Stimulated activated naive B cell treated with anti-CD40 and anti-IgM and Interleukin-4, amounts not matched to agents 10 μg/mL and 1 μg/mL and 100 μg/mL, for 72 hours (primary cell): ENCODE measurements at regions not wholly inside any gene's neighbourhood (a gene's known extent, or its start where the extent isn't known, plus 50 kb on each side); places are given as distances from the start of the nearest gene placed in this dataset.

Source experiments
- ATAC-seq, 2 donors: fragments of 150-1000 bp; cut with Tn5 transposase; replicated peaks; 2 replicates each; pipeline ENCODE4 v1.10.0; 2021; ENCODE audit warnings: moderate library complexity in 1 of 2
- DNase-seq: peaks from one replicate; pipeline ENCODE4 v3.0.0; 2021
- H3K27ac Mint-ChIP-seq: one replicate; pipeline ENCODE4 v1.8.0; 2022; ENCODE audit warnings: mild to moderate bottlenecking, mixed read lengths
- H3K27me3 Mint-ChIP-seq, 2 donors: one replicate each; pipeline ENCODE4 v1.8.0; 2022; ENCODE audit warnings: mixed read lengths in 2 of 2
- H3K36me3 Mint-ChIP-seq, 2 donors: one replicate each; pipeline ENCODE4 v1.8.0; 2022; ENCODE audit warnings: mixed read lengths in 2 of 2, mild to moderate bottlenecking in 1 of 2
- H3K4me1 Mint-ChIP-seq, 2 donors: one replicate each; pipeline ENCODE4 v1.8.0; 2022; ENCODE audit warnings: mixed read lengths in 2 of 2, mild to moderate bottlenecking in 1 of 2
- H3K4me3 Mint-ChIP-seq, 2 donors: one replicate each; pipeline ENCODE4 v1.8.0; 2022; ENCODE audit warnings: mild to moderate bottlenecking in 2 of 2, mixed read lengths in 2 of 2, moderate library complexity in 1 of 2
- H3K9me3 Mint-ChIP-seq, 2 donors: one replicate each; pipeline ENCODE4 v1.8.0; 2022; ENCODE audit warnings: mixed read lengths in 2 of 2, mild to moderate bottlenecking in 1 of 2

DNA sequence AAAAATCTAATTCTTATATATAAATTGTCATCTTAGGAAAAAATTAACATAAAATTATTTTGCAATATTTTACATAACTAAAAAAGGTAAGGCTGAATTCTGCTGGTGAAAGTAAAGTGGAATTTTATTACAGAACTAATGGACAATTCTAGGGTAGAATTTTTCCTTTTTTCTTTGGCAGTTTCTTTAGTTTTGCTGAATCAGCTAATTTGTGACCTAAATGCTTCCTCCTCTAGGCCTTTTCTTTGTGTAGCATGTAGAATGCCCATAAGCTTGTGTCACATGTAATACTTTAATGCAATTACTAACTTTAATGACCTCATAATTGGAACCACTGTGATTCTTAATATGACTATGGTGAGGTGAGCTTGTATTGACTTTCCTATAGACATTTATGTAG lies 1378.4 kb upstream of the ADGRL4 start:
- Mint-ChIP-seq H3K9me3 (peaks cover 0 to 7% of the 10 kb centered on the region in 2 donors), H3K4me1 (no peaks in the 10 kb centered on the region)
- no peak for ATAC-seq

DNA sequence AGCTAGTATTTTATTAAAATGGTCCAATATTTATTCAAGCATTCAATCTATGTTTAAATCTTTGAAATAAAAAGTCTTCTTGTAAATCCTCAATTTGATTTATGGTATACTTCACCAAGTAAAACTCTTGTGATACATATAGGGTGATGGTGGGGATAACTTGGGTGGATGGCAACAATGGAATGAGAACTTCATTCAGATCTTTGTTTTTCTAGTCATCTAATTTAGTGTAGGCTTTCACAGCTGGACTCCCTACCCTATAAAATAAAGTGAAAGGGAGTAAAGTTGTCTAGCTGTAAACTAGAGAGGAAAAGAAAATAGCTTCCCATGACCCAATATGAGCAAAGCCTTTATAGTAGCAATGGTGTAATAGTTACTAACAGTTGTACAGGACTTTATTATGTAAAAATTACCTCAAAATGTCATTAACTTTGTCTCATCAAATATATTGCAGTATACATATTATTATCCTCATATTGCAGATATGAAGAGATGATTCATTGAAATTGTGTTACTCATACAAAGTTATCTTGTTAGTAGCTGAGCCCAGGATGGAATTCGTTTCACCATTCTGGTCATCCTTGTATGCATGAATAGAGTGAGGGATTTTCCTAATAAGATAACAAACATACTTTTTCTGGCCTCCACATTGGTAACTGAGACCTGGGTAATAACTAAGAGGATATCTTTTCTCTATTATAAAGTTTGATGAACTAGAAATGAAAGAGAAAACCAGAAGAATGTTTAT lies 1377.7 kb upstream of the ADGRL4 start:
- H3K27me3 Mint-ChIP-seq = no peaks in the 10 kb centered on the region
- H3K36me3 Mint-ChIP-seq = no peaks in the 10 kb centered on the region
- H3K27ac Mint-ChIP-seq = no peak overlapping the region
- H3K4me3 Mint-ChIP-seq = no peak overlapping the region
- no peaks in the 10 kb centered on the region for H3K4me1 Mint-ChIP-seq
- peaks cover 0 to 3% of the 10 kb centered on the region in 2 donors for H3K9me3 Mint-ChIP-seq
- DNase-seq = no peak
- no peak for ATAC-seq

More for the DNA sequence above, 1378.4 kb upstream of the ADGRL4 start:
- Mint-ChIP-seq H3K27me3 (no peaks in the 10 kb centered on the region), H3K4me3 (no peak overlapping the region), H3K27ac (no peak overlapping the region), H3K36me3 (no peaks in the 10 kb centered on the region)
- DNase-seq = no peak

DNA sequence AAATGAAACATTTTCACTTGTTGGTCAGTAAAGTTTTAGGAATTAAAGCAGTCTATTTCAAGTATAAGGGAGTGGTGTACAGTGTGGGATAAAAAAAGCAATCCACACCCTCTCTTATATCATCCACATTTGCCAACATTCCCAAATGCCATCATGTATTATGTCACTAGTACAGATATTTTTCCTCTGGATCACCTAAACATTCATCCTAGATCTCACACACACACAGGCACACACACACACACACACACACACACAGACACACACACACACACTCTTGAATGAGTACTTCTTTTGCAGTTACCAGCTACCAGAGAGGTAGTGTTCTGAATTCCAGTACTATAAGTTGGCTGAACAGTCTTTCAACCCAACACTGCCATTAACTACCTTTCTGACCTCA lies 1369.1 kb upstream of the ADGRL4 start:
- H3K4me1 Mint-ChIP-seq = no peaks in the 10 kb centered on the region
- peaks cover 0 to 4% of the 10 kb centered on the region in 2 donors for H3K9me3 Mint-ChIP-seq
- H3K4me3 Mint-ChIP-seq = no peak overlapping the region
- no peak overlapping the region for H3K27ac Mint-ChIP-seq
- no peaks in the 10 kb centered on the region for H3K36me3 Mint-ChIP-seq
- no peaks in the 10 kb centered on the region for H3K27me3 Mint-ChIP-seq
- no peak for DNase-seq
- ATAC-seq = no peak

DNA sequence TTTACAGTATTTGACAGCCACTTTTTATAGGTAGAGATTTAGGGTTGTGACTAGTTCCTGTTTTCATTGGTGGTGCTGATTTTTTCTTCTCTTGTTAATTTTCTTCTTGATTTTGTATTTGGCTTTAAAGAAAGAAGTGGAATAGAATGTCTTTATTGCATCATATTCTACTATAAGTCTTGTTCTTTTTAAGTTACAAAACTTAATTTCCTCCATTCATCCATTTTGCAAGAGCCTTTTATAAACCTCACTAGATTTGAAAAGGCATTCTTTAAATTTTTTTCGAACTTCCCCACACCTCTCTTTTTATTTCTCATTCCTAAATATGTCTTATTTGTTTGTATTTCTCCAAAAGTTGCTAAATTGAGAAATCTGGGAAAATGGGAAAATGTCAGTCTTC lies 1368.6 kb upstream of the ADGRL4 start:
- Mint-ChIP-seq H3K27ac (no peak overlapping the region), H3K4me3 (no peak overlapping the region), H3K9me3 (peaks cover 0 to 4% of the 10 kb centered on the region in 2 donors), H3K4me1 (no peaks in the 10 kb centered on the region), H3K36me3 (no peaks in the 10 kb centered on the region), H3K27me3 (no peaks in the 10 kb centered on the region)
- DNase-seq (no peak), ATAC-seq (no peak)

DNA sequence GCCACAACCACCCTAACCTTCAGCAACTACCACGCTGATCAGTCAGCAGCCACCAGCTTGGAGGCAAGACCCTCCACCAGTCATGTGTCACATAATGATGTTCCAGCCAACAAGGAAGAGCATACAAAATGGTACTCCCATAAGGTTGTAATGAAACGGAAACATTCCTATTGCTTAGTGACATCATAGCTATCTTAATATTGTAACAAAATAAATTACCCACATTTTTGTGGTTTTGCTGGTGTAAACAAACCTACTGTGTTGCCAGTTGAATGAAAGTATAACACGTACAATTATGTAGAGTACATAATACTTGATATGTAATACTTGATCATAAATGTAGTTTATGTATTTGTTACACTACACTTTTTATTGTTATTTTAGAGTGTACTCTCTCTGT lies 1363.2 kb upstream of the ADGRL4 start:
- ATAC-seq (no peak), DNase-seq (no peak)
- H3K9me3 Mint-ChIP-seq = peaks cover 0 to 2% of the 10 kb centered on the region in 2 donors
- H3K36me3 Mint-ChIP-seq = no peaks in the 10 kb centered on the region
- no peak overlapping the region for H3K27ac Mint-ChIP-seq
- H3K4me1 Mint-ChIP-seq = no peaks in the 10 kb centered on the region
- no peak overlapping the region for H3K4me3 Mint-ChIP-seq
- no peaks in the 10 kb centered on the region for H3K27me3 Mint-ChIP-seq

DNA sequence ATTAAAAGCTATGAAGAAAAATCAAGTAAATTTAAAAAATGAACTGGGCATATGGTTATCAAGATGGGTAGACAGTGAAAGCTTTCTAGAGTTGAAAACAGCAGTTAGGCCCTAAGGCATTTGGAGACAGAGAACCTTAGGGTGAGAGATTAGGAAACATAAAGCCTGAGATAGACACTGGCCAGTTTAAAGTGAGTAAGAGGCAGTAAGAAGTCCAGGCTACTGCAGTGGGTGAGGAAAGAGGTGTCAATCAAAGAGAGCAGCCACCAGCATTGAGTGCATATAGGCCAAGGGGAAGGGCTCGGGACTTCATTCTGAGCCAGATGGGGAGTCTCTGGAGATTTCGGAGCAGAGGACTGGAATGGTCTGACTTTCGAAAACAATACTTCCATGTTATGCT lies 1360.5 kb upstream of the ADGRL4 start:
- no peak overlapping the region for H3K4me3 Mint-ChIP-seq
- DNase-seq = no peak
- no peaks in the 10 kb centered on the region for H3K4me1 Mint-ChIP-seq
- no peak for ATAC-seq
- H3K9me3 Mint-ChIP-seq = peaks cover 0 to 2% of the 10 kb centered on the region in 2 donors
- no peaks in the 10 kb centered on the region for H3K27me3 Mint-ChIP-seq
- no peak overlapping the region for H3K27ac Mint-ChIP-seq
- H3K36me3 Mint-ChIP-seq = no peaks in the 10 kb centered on the region

DNA sequence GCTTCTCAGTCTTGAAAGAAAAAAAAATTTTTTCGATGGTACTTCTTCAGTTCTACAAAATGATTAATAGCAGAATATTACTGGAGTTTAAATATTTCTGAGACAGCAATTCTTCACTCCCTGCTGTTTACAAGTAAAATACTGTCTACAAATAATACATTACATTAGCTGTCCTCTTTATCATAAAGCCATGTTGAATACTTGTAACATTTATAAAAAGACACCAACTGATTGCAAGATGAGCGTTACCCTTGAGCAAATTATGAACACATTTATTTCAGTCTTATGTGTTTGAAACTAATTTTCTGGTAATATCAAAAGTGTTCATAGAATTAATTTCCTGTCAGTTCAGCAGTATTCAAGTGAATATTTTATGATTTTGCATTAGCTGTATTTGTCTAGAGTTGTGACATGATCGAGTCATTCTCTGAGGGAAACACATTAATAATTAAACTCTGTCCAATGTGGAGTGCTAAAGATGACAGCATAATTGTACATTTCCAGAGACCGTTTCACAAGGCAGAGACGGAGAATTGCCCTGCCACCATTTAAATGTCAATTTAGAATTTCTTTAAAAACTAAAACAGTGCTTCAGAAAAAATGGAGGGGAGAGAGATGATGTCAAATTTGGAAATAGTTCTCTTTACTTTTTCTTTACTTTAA lies 1359.0 kb upstream of the ADGRL4 start:
- DNase-seq (no peak), ATAC-seq (no peak)
- Mint-ChIP-seq H3K4me3 (no peak overlapping the region), H3K27me3 (no peaks in the 10 kb centered on the region), H3K36me3 (no peaks in the 10 kb centered on the region), H3K27ac (no peak overlapping the region), H3K9me3 (peaks cover 0 to 2% of the 10 kb centered on the region in 2 donors), H3K4me1 (no peaks in the 10 kb centered on the region)

DNA sequence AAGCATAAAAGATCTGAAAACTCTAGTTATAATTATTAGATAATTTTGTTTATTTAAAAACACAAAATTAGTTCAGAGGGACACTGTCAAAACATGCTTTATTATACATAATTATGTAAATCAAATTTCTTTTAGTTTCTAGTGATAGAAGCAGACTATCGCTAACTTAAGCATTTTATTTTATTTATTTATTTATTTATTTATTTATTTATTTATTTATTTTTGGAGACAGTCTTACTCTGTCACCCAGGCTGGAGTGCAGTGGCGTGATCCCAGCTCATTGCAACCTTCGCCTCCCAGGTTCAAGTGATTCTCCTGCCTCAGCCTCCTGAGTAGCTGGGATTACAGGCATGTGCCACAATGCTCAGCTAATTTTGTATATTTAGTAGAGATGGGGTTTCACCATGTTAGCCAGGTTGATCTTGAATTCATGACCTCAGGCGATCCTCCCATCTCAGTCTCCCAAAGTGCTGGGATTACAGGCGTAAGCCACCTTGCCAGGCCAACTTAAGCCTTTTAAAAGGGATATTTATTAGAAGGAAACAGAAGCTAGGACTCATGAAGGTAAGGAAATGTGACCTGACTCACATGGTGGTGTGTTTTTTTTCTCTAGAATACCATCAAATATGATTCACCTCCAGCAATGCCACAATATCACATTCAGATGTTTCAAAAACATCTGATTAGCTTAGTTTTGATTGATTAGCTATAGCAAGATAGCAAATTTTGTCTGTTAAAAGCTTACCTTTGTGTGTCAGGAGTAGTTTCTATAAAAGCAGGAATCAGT lies 1357.4 kb upstream of the ADGRL4 start:
- H3K4me1 Mint-ChIP-seq = no peaks in the 10 kb centered on the region
- H3K9me3 Mint-ChIP-seq = no peaks in the 10 kb centered on the region
- no peaks in the 10 kb centered on the region for H3K27me3 Mint-ChIP-seq
- DNase-seq = no peak
- no peak overlapping the region for H3K27ac Mint-ChIP-seq
- no peak for ATAC-seq
- H3K4me3 Mint-ChIP-seq = no peak overlapping the region
- H3K36me3 Mint-ChIP-seq = no peaks in the 10 kb centered on the region

DNA sequence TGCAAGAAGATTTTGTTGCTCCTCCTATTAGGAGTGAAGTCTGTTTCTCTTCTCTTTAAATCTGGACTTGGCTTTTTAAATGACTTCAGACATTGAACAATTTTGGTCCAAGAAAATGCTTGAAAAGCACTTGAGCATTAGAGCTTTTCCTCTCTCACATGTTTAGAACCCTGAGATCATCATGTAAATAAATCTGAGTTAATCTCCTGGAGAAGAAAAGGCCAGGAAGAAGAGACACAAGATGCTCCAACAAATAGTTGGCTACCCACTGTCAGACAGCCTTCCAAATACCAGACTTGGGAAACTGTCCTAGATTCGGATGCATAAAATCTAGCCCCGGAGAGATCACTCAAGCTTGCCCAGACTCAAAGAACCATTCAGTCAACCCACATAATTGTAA lies 1353.1 kb upstream of the ADGRL4 start:
- H3K4me3 Mint-ChIP-seq = no peak overlapping the region
- H3K27ac Mint-ChIP-seq = no peak overlapping the region
- H3K27me3 Mint-ChIP-seq = no peaks in the 10 kb centered on the region
- H3K9me3 Mint-ChIP-seq = no peaks in the 10 kb centered on the region
- no peaks in the 10 kb centered on the region for H3K4me1 Mint-ChIP-seq
- ATAC-seq (no peak), DNase-seq (no peak)
- no peaks in the 10 kb centered on the region for H3K36me3 Mint-ChIP-seq

DNA sequence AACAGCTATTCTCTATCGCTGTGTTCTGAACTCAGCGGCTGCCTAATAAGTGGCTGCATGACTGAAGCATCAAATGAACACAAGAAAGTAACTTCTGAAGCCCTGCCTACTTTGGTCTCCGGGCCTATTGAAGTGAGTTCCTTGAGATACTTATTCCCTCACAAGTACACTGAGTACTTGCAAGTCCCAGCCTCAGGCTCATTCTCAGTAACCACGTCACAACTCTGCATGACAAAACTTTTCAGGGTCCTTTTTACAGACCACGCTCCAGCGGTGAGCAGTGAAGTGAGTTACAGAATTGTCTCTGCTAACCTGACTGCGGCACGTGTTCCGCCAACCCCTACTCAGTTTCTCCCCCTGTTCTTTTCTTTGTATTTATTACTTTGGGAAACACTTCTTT lies 1342.7 kb upstream of the ADGRL4 start:
- no peaks in the 10 kb centered on the region for H3K36me3 Mint-ChIP-seq
- no peaks in the 10 kb centered on the region for H3K4me1 Mint-ChIP-seq
- no peaks in the 10 kb centered on the region for H3K27me3 Mint-ChIP-seq
- no peak overlapping the region for H3K27ac Mint-ChIP-seq
- no peak overlapping the region for H3K4me3 Mint-ChIP-seq
- DNase-seq (no peak), ATAC-seq (no peak)
- peaks cover 0 to 4% of the 10 kb centered on the region in 2 donors for H3K9me3 Mint-ChIP-seq

DNA sequence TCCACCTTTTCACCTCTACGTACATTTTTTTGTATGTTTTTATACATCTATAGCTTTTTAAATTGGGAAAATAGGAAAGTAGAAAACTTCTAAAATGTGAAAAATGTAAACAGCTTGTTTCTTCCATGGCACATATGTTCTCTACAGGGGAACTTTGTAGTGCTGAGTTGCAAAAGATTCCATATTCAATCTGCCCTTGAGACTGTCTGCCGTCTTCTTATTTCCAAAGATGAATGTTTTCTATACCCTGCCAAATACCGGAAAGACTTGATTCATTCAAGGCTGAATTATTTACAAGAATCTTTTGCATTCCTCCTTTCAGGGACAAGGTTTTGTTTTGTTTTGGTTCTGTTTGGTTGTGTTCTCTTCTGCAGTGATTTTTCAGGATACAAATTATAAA lies 1334.5 kb upstream of the ADGRL4 start:
- H3K4me1 Mint-ChIP-seq = no peaks in the 10 kb centered on the region
- no peaks in the 10 kb centered on the region for H3K27me3 Mint-ChIP-seq
- H3K27ac Mint-ChIP-seq = no peak overlapping the region
- no peaks in the 10 kb centered on the region for H3K36me3 Mint-ChIP-seq
- ATAC-seq (no peak), DNase-seq (no peak)
- H3K9me3 Mint-ChIP-seq = peaks cover 9 to 13% of the 10 kb centered on the region in 2 donors
- H3K4me3 Mint-ChIP-seq = no peak overlapping the region

DNA sequence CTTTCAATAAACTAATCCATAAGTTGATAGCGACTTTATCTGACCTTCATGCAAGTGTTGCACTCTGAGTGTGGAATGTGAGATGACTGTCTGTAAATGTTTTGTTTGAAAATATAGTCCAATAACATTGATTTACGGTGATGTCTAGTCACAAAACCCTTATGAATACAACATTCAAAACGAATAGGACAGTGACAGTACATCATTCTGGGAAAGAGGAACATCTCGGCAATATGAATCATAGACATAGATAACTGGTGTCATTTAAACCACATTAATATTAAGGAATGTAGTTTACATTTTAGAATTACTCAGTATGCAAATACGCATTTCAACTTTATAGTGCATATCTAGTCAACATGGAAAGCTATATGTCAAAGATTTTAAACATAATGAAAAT lies 1311.6 kb upstream of the ADGRL4 start:
- Mint-ChIP-seq H3K27me3 (no peaks in the 10 kb centered on the region), H3K9me3 (no peaks in the 10 kb centered on the region), H3K4me1 (no peaks in the 10 kb centered on the region), H3K36me3 (no peaks in the 10 kb centered on the region), H3K4me3 (no peak overlapping the region), H3K27ac (no peak overlapping the region)
- ATAC-seq (no peak), DNase-seq (no peak)

DNA sequence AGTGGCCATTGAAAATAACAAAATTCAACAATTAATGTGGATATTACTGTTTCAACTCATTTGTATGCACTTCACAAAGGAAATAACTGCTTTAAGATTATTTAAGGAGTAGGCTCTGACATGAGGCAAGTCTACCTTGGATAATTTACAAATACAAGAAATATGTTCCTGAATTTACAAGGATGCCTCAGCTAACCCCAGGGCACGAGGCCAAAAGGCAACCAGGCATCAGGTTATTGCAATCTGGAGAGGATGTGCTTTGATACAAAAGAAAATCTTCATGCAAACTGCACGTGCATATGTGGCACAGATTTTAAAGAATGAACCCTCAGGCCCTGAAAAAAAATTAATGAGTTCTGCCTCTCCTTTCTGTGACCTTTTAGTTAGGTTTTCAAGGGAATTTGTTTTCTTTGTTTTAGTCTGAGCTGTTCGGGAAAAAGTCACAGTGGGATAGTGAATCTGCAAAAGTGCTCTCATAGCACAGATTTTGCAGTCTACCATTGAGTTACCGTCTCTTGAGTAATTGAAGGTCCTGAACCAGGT lies 1304.2 kb upstream of the ADGRL4 start:
- DNase-seq = no peak
- Mint-ChIP-seq H3K27me3 (no peaks in the 10 kb centered on the region), H3K36me3 (no peaks in the 10 kb centered on the region), H3K4me3 (no peak overlapping the region), H3K9me3 (peaks cover 0 to 2% of the 10 kb centered on the region in 2 donors), H3K27ac (no peak overlapping the region), H3K4me1 (no peaks in the 10 kb centered on the region)
- ATAC-seq = no peak

DNA sequence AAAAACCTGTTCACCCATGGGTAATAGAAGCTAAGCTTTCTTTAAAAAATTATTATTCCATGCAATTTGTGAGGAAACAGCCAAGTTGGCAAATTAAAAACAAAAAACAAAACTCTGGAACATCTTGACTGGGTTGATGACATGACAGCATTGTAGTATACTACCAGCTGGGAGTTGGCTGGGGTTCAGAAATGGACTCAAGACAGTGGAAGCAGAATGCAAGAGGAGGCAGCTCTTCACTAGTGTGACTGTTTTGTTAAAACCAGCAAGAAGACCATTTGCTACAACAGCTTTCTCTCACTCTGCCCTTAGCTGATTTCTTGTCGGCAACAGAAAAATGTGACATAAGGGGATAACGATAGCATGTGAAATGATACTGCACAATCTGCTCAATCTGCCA lies 1298.9 kb upstream of the ADGRL4 start:
- Mint-ChIP-seq H3K9me3 (peaks cover 0 to 2% of the 10 kb centered on the region in 2 donors), H3K4me1 (no peaks in the 10 kb centered on the region), H3K27me3 (no peaks in the 10 kb centered on the region), H3K36me3 (no peaks in the 10 kb centered on the region), H3K4me3 (no peak overlapping the region), H3K27ac (no peak overlapping the region)
- DNase-seq (no peak), ATAC-seq (no peak)
